ENCODE measurements at regions not wholly inside any gene's neighbourhood (a gene's known extent, or its start where the extent isn't known, plus 50 kb on each side); places are given as distances from the start of the nearest gene placed in this dataset.

- H3K27me3 ChIP-seq (ENCODE audit: insufficient read depth, insufficient read length), result no peaks in the 10 kb centered on the region
- no peaks in the 10 kb centered on the region for H3K9me3 ChIP-seq (ENCODE audit: insufficient read depth, low read length)
- H3K36me3 ChIP-seq (ENCODE audit: insufficient read depth, insufficient read length, low read length), result no peaks in the 10 kb centered on the region
- TF ChIP-seq ZNF274 (IDR thresholded peaks at IDR 0.05; ENCODE audit: low read depth, low read length), result no peak
- no peak for TF ChIP-seq SUZ12 (IDR thresholded peaks at IDR 0.05; ENCODE audit: extremely low read depth, insufficient read depth, insufficient read length)
- TF ChIP-seq YY1 (IDR thresholded peaks at IDR 0.05; ENCODE audit: insufficient read depth, insufficient read length), result no peak
- no peak overlapping the region for H3K9ac ChIP-seq (ENCODE audit: insufficient read length, low read depth)
- H3K4me3 ChIP-seq (ENCODE audit: insufficient read length, low read depth), result no peak overlapping the region
- no peaks in the 10 kb centered on the region for H3K4me1 ChIP-seq (ENCODE audit: insufficient read depth, insufficient read length)
- DNase-seq (ENCODE audit: low read depth, low spot score), result no peak
Observed at GRCh38 chr4:100649417-100649816, 131.6 kb upstream of the EMCN start.

DNA sequence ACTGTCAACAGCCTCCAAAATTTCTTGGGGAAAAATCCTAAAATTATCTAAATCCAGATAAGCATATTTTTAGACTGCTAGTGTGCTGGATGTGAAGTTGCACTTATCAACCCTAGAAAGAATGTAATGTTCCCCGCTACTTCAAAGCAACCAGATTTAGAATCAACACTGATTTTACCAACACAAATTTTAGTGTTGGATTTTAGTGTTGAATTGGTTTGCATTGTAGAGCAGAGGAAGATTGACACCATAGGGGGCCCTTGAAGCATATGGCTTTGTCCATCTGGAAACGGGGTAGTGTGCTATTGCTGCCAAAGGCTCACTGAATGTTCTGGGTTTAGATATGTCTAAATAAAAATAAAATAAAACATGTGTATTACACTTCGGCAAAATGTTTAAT is 126.3 kb upstream of the EMCN start:
- H3K27me3 ChIP-seq (ENCODE audit: insufficient read depth, insufficient read length), result no peaks in the 10 kb centered on the region
- no peaks in the 10 kb centered on the region for H3K9me3 ChIP-seq (ENCODE audit: insufficient read depth, low read length)
- TF ChIP-seq SUZ12 (IDR thresholded peaks at IDR 0.05; ENCODE audit: extremely low read depth, insufficient read depth, insufficient read length) (no peak), YY1 (IDR thresholded peaks at IDR 0.05; ENCODE audit: insufficient read depth, insufficient read length) (no peak), ZNF274 (IDR thresholded peaks at IDR 0.05; ENCODE audit: low read depth, low read length) (no peak)
- H3K4me3 ChIP-seq (ENCODE audit: insufficient read length, low read depth), result no peak overlapping the region
- H3K36me3 ChIP-seq (ENCODE audit: insufficient read depth, insufficient read length, low read length), result no peaks in the 10 kb centered on the region
- DNase-seq (ENCODE audit: low read depth, low spot score), result no peak
- no peaks in the 10 kb centered on the region for H3K4me1 ChIP-seq (ENCODE audit: insufficient read depth, insufficient read length)
- no peak overlapping the region for H3K9ac ChIP-seq (ENCODE audit: insufficient read length, low read depth)

DNA sequence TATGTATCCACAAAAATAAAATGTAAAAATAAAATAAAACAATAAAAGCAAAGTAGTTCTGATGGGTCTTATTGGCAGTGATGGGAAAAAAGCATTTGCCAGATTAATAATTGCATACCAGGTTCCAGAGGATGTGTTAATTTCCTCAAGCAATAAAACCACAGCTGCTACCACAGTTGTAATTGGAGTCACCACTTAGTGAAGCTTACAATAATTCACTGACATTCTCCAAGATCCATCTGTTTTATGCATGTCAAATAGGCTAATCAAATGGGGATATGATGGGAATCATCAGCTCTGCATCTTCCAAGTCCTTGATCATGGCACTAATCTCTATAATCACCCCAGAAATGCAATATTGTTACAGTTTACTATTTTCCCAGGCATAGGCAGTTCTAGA is 123.5 kb upstream of the EMCN start:
- Histone ChIP-seq H3K4me1 (ENCODE audit: insufficient read depth, insufficient read length) (no peaks in the 10 kb centered on the region), H3K27me3 (ENCODE audit: insufficient read depth, insufficient read length) (no peaks in the 10 kb centered on the region), H3K9ac (ENCODE audit: insufficient read length, low read depth) (no peak overlapping the region), H3K9me3 (ENCODE audit: insufficient read depth, low read length) (no peaks in the 10 kb centered on the region), H3K36me3 (ENCODE audit: insufficient read depth, insufficient read length, low read length) (no peaks in the 10 kb centered on the region), H3K4me3 (ENCODE audit: insufficient read length, low read depth) (no peak overlapping the region)
- TF ChIP-seq SUZ12 (IDR thresholded peaks at IDR 0.05; ENCODE audit: extremely low read depth, insufficient read depth, insufficient read length), result no peak
- TF ChIP-seq ZNF274 (IDR thresholded peaks at IDR 0.05; ENCODE audit: low read depth, low read length), result no peak
- no peak for TF ChIP-seq YY1 (IDR thresholded peaks at IDR 0.05; ENCODE audit: insufficient read depth, insufficient read length)
- no peak for DNase-seq (ENCODE audit: low read depth, low spot score)

- no peaks in the 10 kb centered on the region for H3K9me3 ChIP-seq (ENCODE audit: insufficient read depth, low read length)
- DNase-seq (ENCODE audit: low read depth, low spot score), result no peak
- H3K4me3 ChIP-seq (ENCODE audit: insufficient read length, low read depth), result no peak overlapping the region
- TF ChIP-seq ZNF274 (IDR thresholded peaks at IDR 0.05; ENCODE audit: low read depth, low read length) (no peak), YY1 (IDR thresholded peaks at IDR 0.05; ENCODE audit: insufficient read depth, insufficient read length) (no peak), SUZ12 (IDR thresholded peaks at IDR 0.05; ENCODE audit: extremely low read depth, insufficient read depth, insufficient read length) (no peak)
- no peaks in the 10 kb centered on the region for H3K27me3 ChIP-seq (ENCODE audit: insufficient read depth, insufficient read length)
- H3K9ac ChIP-seq (ENCODE audit: insufficient read length, low read depth), result no peak overlapping the region
- H3K4me1 ChIP-seq (ENCODE audit: insufficient read depth, insufficient read length), result no peaks in the 10 kb centered on the region
- H3K36me3 ChIP-seq (ENCODE audit: insufficient read depth, insufficient read length, low read length), result no peaks in the 10 kb centered on the region
Observed at GRCh38 chr4:100635899-100636298, 118.1 kb upstream of the EMCN start.

- H3K9me3 ChIP-seq (ENCODE audit: insufficient read depth, low read length), result no peaks in the 10 kb centered on the region
- TF ChIP-seq SUZ12 (IDR thresholded peaks at IDR 0.05; ENCODE audit: extremely low read depth, insufficient read depth, insufficient read length) (no peak), YY1 (IDR thresholded peaks at IDR 0.05; ENCODE audit: insufficient read depth, insufficient read length) (no peak), ZNF274 (IDR thresholded peaks at IDR 0.05; ENCODE audit: low read depth, low read length) (no peak)
Observed at GRCh38 chr4:100633269-100633668, 115.4 kb upstream of the EMCN start.

GRCh38 chr4:100632163-100632562 is 114.3 kb upstream of the EMCN start:
- Histone ChIP-seq H3K36me3 (ENCODE audit: insufficient read depth, insufficient read length, low read length) (no peaks in the 10 kb centered on the region), H3K9me3 (ENCODE audit: insufficient read depth, low read length) (no peaks in the 10 kb centered on the region), H3K4me1 (ENCODE audit: insufficient read depth, insufficient read length) (no peaks in the 10 kb centered on the region), H3K4me3 (ENCODE audit: insufficient read length, low read depth) (no peak overlapping the region), H3K9ac (ENCODE audit: insufficient read length, low read depth) (no peak overlapping the region), H3K27me3 (ENCODE audit: insufficient read depth, insufficient read length) (no peaks in the 10 kb centered on the region)
- no peak for TF ChIP-seq ZNF274 (IDR thresholded peaks at IDR 0.05; ENCODE audit: low read depth, low read length)
- TF ChIP-seq YY1 (IDR thresholded peaks at IDR 0.05; ENCODE audit: insufficient read depth, insufficient read length), result no peak
- TF ChIP-seq SUZ12 (IDR thresholded peaks at IDR 0.05; ENCODE audit: extremely low read depth, insufficient read depth, insufficient read length), result no peak
- DNase-seq (ENCODE audit: low read depth, low spot score), result no peak

More at GRCh38 chr4:100633269-100633668, 115.4 kb upstream of the EMCN start:
- no peak overlapping the region for H3K9ac ChIP-seq (ENCODE audit: insufficient read length, low read depth)
- DNase-seq (ENCODE audit: low read depth, low spot score), result no peak
- no peak overlapping the region for H3K4me3 ChIP-seq (ENCODE audit: insufficient read length, low read depth)
- H3K36me3 ChIP-seq (ENCODE audit: insufficient read depth, insufficient read length, low read length), result no peaks in the 10 kb centered on the region
- no peaks in the 10 kb centered on the region for H3K27me3 ChIP-seq (ENCODE audit: insufficient read depth, insufficient read length)
- no peaks in the 10 kb centered on the region for H3K4me1 ChIP-seq (ENCODE audit: insufficient read depth, insufficient read length)

DNA sequence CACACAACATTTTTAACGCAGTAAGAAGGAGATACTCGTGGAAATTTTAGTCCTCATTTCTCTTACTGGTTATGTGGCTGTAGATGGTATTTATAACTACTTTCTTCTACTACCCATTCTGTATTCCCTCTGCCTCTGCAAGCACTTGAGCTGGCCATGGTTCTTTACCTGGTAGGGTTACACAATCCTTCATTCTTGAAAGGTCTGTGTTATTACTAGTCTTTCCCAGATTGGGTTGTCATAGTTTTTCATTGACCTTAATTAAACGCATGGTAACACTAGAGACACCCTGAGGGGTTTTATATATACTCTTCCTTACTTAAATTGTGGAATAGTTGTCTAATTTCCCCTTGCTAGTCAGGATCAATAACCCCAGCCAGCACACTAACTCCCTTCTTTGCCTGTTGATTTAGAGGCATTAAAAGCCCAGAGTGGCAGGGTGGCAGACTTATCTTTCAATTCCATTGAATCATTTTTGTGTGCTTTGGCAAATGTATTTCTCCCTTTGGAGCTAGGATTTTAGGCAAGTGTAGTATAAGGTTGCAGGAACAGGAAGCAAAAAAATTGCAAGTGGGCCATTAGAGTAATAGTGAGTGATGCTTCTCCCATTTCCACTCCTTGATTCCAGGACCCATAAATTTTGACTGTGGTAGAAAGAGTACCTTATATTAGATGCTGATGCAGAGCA is 113.6 kb upstream of the EMCN start:
- Histone ChIP-seq H3K36me3 (ENCODE audit: insufficient read depth, insufficient read length, low read length) (no peaks in the 10 kb centered on the region), H3K27me3 (ENCODE audit: insufficient read depth, insufficient read length) (no peaks in the 10 kb centered on the region), H3K9me3 (ENCODE audit: insufficient read depth, low read length) (no peaks in the 10 kb centered on the region), H3K4me1 (ENCODE audit: insufficient read depth, insufficient read length) (no peaks in the 10 kb centered on the region), H3K4me3 (ENCODE audit: insufficient read length, low read depth) (no peak overlapping the region), H3K9ac (ENCODE audit: insufficient read length, low read depth) (no peak overlapping the region)
- TF ChIP-seq ZNF274 (IDR thresholded peaks at IDR 0.05; ENCODE audit: low read depth, low read length) (no peak), YY1 (IDR thresholded peaks at IDR 0.05; ENCODE audit: insufficient read depth, insufficient read length) (no peak), SUZ12 (IDR thresholded peaks at IDR 0.05; ENCODE audit: extremely low read depth, insufficient read depth, insufficient read length) (no peak)
- no peak for DNase-seq (ENCODE audit: low read depth, low spot score)

All from NT2/D1 (cell line).